IMR-90 (cell line): ENCODE measurements at regions not wholly inside any gene's neighbourhood (a gene's known extent, or its start where the extent isn't known, plus 50 kb on each side); places are given as distances from the start of the nearest gene placed in this dataset.

Experiments used
- ATAC-seq: fragments of 200-7000 bp; cut with Tn5 transposase; 2 replicates; pipeline ENCODE4 v1.9.1; 2020; ENCODE audit warnings: low read depth, mild to moderate bottlenecking, moderate library complexity
- BruUV-seq: library from RNA; stranded (reverse); fragments of 400-500 nt; replicated peaks from 2 replicates; lab custom pipeline; 2021; lab: Mats Ljungman, UMichigan
- CTCF ChIA-PET: fragments of 300-600 bp; formaldehyde crosslinking; extraction: SDS; loops from one replicate; lab custom pipeline; 2021; ENCODE audit warnings: antibody characterized with exemption; lab: Yijun Ruan, JAX
- POLR2A ChIA-PET: fragments of 300-600 bp; sonication (Branson Sonifier 250); formaldehyde crosslinking; loops from one replicate; lab custom pipeline; 2022; ENCODE audit warnings: antibody characterized with exemption; ENCODE audit not compliant: unreplicated experiment; lab: Charles Lee
- DNase-seq: peaks from one replicate; pipeline ENCODE4 v3.0.0; 2013
- H2AFZ ChIP-seq: replicated peaks from 2 replicates; pipeline ENCODE3; 2013; ENCODE audit warnings: low read length, mild to moderate bottlenecking; ENCODE audit not compliant: poor library complexity
- H2AK5ac ChIP-seq: 2 replicates; pipeline ENCODE4 v1.6.1; 2013; ENCODE audit warnings: low read depth, low read length, inconsistent platforms
- H2AK9ac ChIP-seq: replicated peaks from 2 replicates; pipeline ENCODE3; 2013; ENCODE audit warnings: mild to moderate bottlenecking, low read depth, low read length, moderate library complexity; ENCODE audit not compliant: poor library complexity
- H2BK120ac ChIP-seq: 2 replicates; pipeline ENCODE4 v1.6.1; 2013; ENCODE audit warnings: low read depth, low read length, inconsistent platforms
- H2BK15ac ChIP-seq: 3 replicates; pipeline ENCODE4 v1.6.1; 2013; ENCODE audit warnings: low read depth, low read length, inconsistent platforms
- H2BK20ac ChIP-seq: 2 replicates; pipeline ENCODE4 v1.6.1; 2013; ENCODE audit warnings: low read depth, mild to moderate bottlenecking, inconsistent platforms, low read length, moderate library complexity
- H2BK5ac ChIP-seq: 2 replicates; pipeline ENCODE4 v1.6.1; 2013; ENCODE audit warnings: mild to moderate bottlenecking, low read depth, low read length, inconsistent platforms; ENCODE audit not compliant: poor library complexity, severe bottlenecking
- H3K14ac ChIP-seq: replicated peaks from 2 replicates; pipeline ENCODE4 v1.6.1; 2013; ENCODE audit warnings: low read depth, low read length, inconsistent platforms
- H3K18ac ChIP-seq: 2 replicates; pipeline ENCODE4 v1.6.1; 2013; ENCODE audit warnings: low read depth, low read length, control low read depth
- H3K23ac ChIP-seq: 2 replicates; pipeline ENCODE4 v1.6.1; 2013; ENCODE audit warnings: low read depth, low read length, inconsistent platforms
- H3K27ac ChIP-seq: 2 replicates; pipeline ENCODE4 v1.5.1; 2013; ENCODE audit warnings: mild to moderate bottlenecking, control low read depth, low read length; ENCODE audit not compliant: insufficient read depth
- H3K27me3 ChIP-seq: 2 replicates; pipeline ENCODE4 v1.6.1; 2013; ENCODE audit warnings: low read length; ENCODE audit not compliant: control insufficient read depth, insufficient read depth
- H3K36me3 ChIP-seq: 2 replicates; pipeline ENCODE4 v1.6.1; 2013; ENCODE audit warnings: low read length, mixed read lengths; ENCODE audit not compliant: control insufficient read depth, insufficient read depth
- H3K4ac ChIP-seq: 2 replicates; pipeline ENCODE4 v1.6.1; 2013; ENCODE audit warnings: low read depth, low read length, inconsistent platforms
- H3K4me1 ChIP-seq: 2 replicates; pipeline ENCODE4 v1.6.1; 2013; ENCODE audit warnings: low read length, mixed read lengths; ENCODE audit not compliant: control insufficient read depth, insufficient read depth
- H3K4me2 ChIP-seq: 2 replicates; pipeline ENCODE4 v1.6.1; 2013; ENCODE audit warnings: low read depth, mild to moderate bottlenecking, control low read depth, low read length, moderate library complexity
- H3K4me3 ChIP-seq: 2 replicates; pipeline ENCODE4 v1.5.1; 2013; ENCODE audit warnings: low read depth, mild to moderate bottlenecking, control low read depth, low read length, moderate library complexity; ENCODE audit not compliant: insufficient read depth
- H3K56ac ChIP-seq: 2 replicates; pipeline ENCODE4 v1.6.1; 2013; ENCODE audit warnings: low read length, inconsistent platforms; ENCODE audit not compliant: insufficient read depth; ENCODE audit errors: extremely low read depth
- H3K79me1 ChIP-seq, 2 experiments: 2 replicates each; pipeline ENCODE4 v1.6.1; 2013; ENCODE audit warnings: low read length in 2 of 2, inconsistent platforms in 1 of 2, low read depth in 1 of 2
- H3K9ac ChIP-seq: 2 replicates; pipeline ENCODE4 v1.6.1; 2013; ENCODE audit warnings: low read depth, low read length, control low read depth
- H3K9me1 ChIP-seq: 2 replicates; pipeline ENCODE4 v1.6.1; 2013; ENCODE audit warnings: low read length, inconsistent platforms; ENCODE audit not compliant: insufficient read depth
- H3K9me3 ChIP-seq: 2 replicates; pipeline ENCODE4 v1.6.1; 2013; ENCODE audit warnings: low read length; ENCODE audit not compliant: control insufficient read depth, insufficient read depth
- H4K20me1 ChIP-seq: 2 replicates; pipeline ENCODE4 v1.6.1; 2013; ENCODE audit warnings: low read length, inconsistent platforms; ENCODE audit not compliant: insufficient read depth
- H4K5ac ChIP-seq: 2 replicates; pipeline ENCODE4 v1.6.1; 2013; ENCODE audit warnings: mild to moderate bottlenecking, low read depth, low read length, control low read depth
- H4K8ac ChIP-seq, 2 experiments: 2 replicates each; pipeline ENCODE4 v1.6.1; 2013; ENCODE audit warnings: low read depth in 2 of 2, low read length in 2 of 2, control low read depth in 1 of 2, inconsistent platforms in 1 of 2
- H4K91ac ChIP-seq: 2 replicates; pipeline ENCODE4 v1.6.1; 2013; ENCODE audit warnings: low read depth, low read length, inconsistent platforms; ENCODE audit not compliant: insufficient read depth
- BHLHE40 ChIP-seq: fragments of 150-350 bp; IDR thresholded peaks from 2 replicates; pipeline ENCODE4 v1.6.1; 2016; ENCODE audit warnings: mild to moderate bottlenecking, low read depth, low read length
- CEBPB ChIP-seq: IDR thresholded peaks from 2 replicates; pipeline ENCODE4 v1.6.1; 2012; ENCODE audit warnings: low read depth, low read length, improper control_type of control experiment
- CHD1 ChIP-seq: IDR thresholded peaks from 2 replicates; pipeline ENCODE4 v1.6.1; 2012; ENCODE audit warnings: low read depth, low read length, improper control_type of control experiment
- CTCF ChIP-seq: conservative IDR thresholded peaks from 2 replicates; pipeline ENCODE4 v1.5.1; 2012; ENCODE audit warnings: mild to moderate bottlenecking, low read depth, low read length, improper control_type of control experiment
- MAFK ChIP-seq: IDR thresholded peaks from 2 replicates; pipeline ENCODE4 v1.6.1; 2012; ENCODE audit warnings: low read depth, low read length, improper control_type of control experiment
- MAZ ChIP-seq: IDR thresholded peaks from 2 replicates; pipeline ENCODE4 v1.6.1; 2012; ENCODE audit warnings: low read depth, mild to moderate bottlenecking, low read length, improper control_type of control experiment, moderate library complexity, borderline replicate concordance
- MXI1 ChIP-seq: IDR thresholded peaks from 2 replicates; pipeline ENCODE4 v1.6.1; 2012; ENCODE audit warnings: low read depth, mild to moderate bottlenecking, low read length, moderate library complexity, borderline replicate concordance
- NFE2L2 ChIP-seq: fragments of 150-350 bp; IDR thresholded peaks from 2 replicates; pipeline ENCODE4 v1.6.1; 2016; ENCODE audit warnings: low read depth, mild to moderate bottlenecking, low read length
- POLR2A ChIP-seq: IDR thresholded peaks from 2 replicates; pipeline ENCODE4 v1.6.1; 2012; ENCODE audit warnings: mild to moderate bottlenecking, low read depth, low read length
- RAD21 ChIP-seq: IDR thresholded peaks from 2 replicates; pipeline ENCODE4 v1.6.1; 2012; ENCODE audit warnings: low read length, improper control_type of control experiment
- RCOR1 ChIP-seq: IDR thresholded peaks from 2 replicates; pipeline ENCODE4 v1.6.1; 2012; ENCODE audit warnings: mild to moderate bottlenecking, low read length, improper control_type of control experiment; ENCODE audit not compliant: insufficient replicate concordance
- RFX5 ChIP-seq: IDR thresholded peaks from 2 replicates; pipeline ENCODE4 v1.8.0; 2012; ENCODE audit warnings: low read depth, mild to moderate bottlenecking, low read length, moderate library complexity
- USF2 ChIP-seq: fragments of 150-350 bp; IDR thresholded peaks from 2 replicates; pipeline ENCODE4 v1.6.1; 2017; ENCODE audit warnings: mild to moderate bottlenecking, antibody characterized with exemption, low read length, low read depth
- WGBS, 2 experiments: methylation state at CpG; one replicate each; pipeline versions ENCODE4 v1.1.5 to v1.1.7; 2013; ENCODE audit warnings: missing lambda C conversion rate in 2 of 2; ENCODE audit not compliant: insufficient read length in 1 of 2; ENCODE audit errors: extremely low coverage in 2 of 2; 5-methylcytosine and 5-hydroxymethylcytosine counted together
- dilution Hi-C: fragments of 300-500 bp; cut with HindIII; formaldehyde crosslinking; loops from one replicate; pipeline ENCODE4 v1.14.3; 2018; ENCODE audit warnings: low sequenced_read_pairs; ENCODE audit not compliant: unreplicated experiment
- in situ Hi-C: fragments of 300-500 bp; cut with MboI; formaldehyde crosslinking; loops from 3 replicates; pipeline ENCODE4 v1.14.3; 2019; ENCODE audit warnings: low sequenced_read_pairs, inconsistent platforms, mixed read lengths
- intact Hi-C: fragments of 100-400 bp; cut with micrococcal nuclease; formaldehyde crosslinking; loops from 2 replicates; pipeline ENCODE4 v1.10.0; 2022
- TF ChIP-seq, protein P1 (sequence below): fragments of 150-350 bp; IDR thresholded peaks from 2 replicates; pipeline ENCODE4 v1.6.1; 2016; ENCODE audit warnings: low read depth, mild to moderate bottlenecking, low read length, moderate library complexity, borderline replicate concordance

GRCh38 chr1:90850898-90851710 lies 134.0 kb upstream of the BARHL2 start:
- in situ Hi-C loops, result no loop called here
- TF ChIP-seq CEBPB (no peak), RCOR1 (no peak), MAZ (peak; percentile 77; the same call in 1 of the 2 replicates), CHD1 (no peak), NFE2L2 (no peak), RFX5 (no peak), MAFK (no peak), BHLHE40 (no peak), USF2 (no peak), MXI1 (no peak), POLR2A (no peak), RAD21 (peak; percentile 28), CTCF (peak; percentile 55)
- TF ChIP-seq, protein P1, sequence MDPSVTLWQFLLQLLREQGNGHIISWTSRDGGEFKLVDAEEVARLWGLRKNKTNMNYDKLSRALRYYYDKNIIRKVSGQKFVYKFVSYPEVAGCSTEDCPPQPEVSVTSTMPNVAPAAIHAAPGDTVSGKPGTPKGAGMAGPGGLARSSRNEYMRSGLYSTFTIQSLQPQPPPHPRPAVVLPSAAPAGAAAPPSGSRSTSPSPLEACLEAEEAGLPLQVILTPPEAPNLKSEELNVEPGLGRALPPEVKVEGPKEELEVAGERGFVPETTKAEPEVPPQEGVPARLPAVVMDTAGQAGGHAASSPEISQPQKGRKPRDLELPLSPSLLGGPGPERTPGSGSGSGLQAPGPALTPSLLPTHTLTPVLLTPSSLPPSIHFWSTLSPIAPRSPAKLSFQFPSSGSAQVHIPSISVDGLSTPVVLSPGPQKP, result no peak

More at GRCh38 chr1:90850898-90851710, 134.0 kb upstream of the BARHL2 start:
- Histone ChIP-seq H3K27ac (no peak overlapping the region), H2AK5ac (no peak overlapping the region), H3K14ac (no peak overlapping the region), H2AK9ac (peak overlapping the region; percentile 60), H2BK20ac (no peak overlapping the region), H2BK5ac (no peak overlapping the region), H3K4ac (no peak overlapping the region), H4K5ac (no peak overlapping the region), H2BK15ac (no peak overlapping the region), H3K4me1 (no peaks in the 10 kb centered on the region), H2BK120ac (no peak overlapping the region), H3K23ac (no peak overlapping the region), H3K79me1 (no peaks in the 10 kb centered on the region), H3K9me3 (no peaks in the 10 kb centered on the region), H3K4me3 (peak overlapping the region; percentile 55), H4K20me1 (no peaks in the 10 kb centered on the region), H3K9ac (peak overlapping the region; percentile 29; the same call in 1 of the 2 replicates), H3K27me3 (peaks cover 18% of the 10 kb centered on the region), H3K36me3 (no peaks in the 10 kb centered on the region), H3K9me1 (no peaks in the 10 kb centered on the region; the same call in 1 of the 2 replicates), H3K18ac (no peak overlapping the region), H3K56ac (no peak overlapping the region), H3K4me2 (peak overlapping the region; percentile 76), H4K91ac (no peak overlapping the region), H4K8ac (no peak overlapping the region), H2AFZ (peak overlapping the region; percentile 96)
- intact Hi-C loops, result loop anchor here (5.0 kb wide), 3 partner anchors 111 to 171 kb away; partner anchors contain the start of gene ZNF644
- WGBS, 2 experiments, result 0% methylated on average over 2 of the region's 79 CpGs; no CpG with 5 or more reads in 1 of the 2 experiments
- BruUV-seq, result no TSS peak
- dilution Hi-C loops, result no loop called here
- POLR2A ChIA-PET, result interaction anchor here (0.6 kb wide), 1 partner anchor 20 kb away, joined by 4 read pairs; no protein-coding TSS in a partner anchor
- DNase-seq (peak; percentile 55), ATAC-seq (peak; percentile 100)
- CTCF ChIA-PET, result interaction anchor here (1.0 kb wide), 1 partner anchor 136 kb away, joined by 5 read pairs; no protein-coding TSS in a partner anchor
